ENCODE measurements at regions not wholly inside any gene's neighbourhood (a gene's known extent, or its start where the extent isn't known, plus 50 kb on each side); places are given as distances from the start of the nearest gene placed in this dataset.

DNA sequence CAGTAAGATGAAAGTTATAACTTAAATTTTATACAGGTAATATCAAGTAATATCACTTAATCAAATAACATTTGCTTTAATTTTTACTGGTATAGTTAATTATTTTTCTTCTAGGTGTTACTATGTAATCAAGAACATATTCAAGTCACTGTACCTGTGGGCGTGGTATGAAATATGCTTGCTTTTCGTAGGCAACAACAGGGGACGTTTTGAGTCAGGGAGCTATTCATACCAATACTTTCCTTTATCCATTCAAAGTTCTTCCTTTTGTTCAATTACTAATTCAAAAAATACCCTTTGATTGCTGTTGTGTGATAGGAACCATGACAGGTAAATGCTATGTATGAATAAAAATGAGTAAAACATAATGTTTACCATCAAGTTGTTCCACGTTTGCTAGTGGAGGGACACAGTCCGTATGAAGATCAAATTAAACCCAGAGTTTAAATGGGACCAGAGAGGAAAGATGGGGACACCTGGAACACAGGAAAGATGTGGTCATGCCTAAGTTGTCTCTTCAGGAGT lies 654.0 kb upstream of the KCNMB2 start:
- TF ChIP-seq POLR2A (IDR thresholded peaks at IDR 0.05; ENCODE audit: low read depth) (no peak), POLR2AphosphoS5 (IDR thresholded peaks at IDR 0.05) (no peak), EP300 (IDR thresholded peaks at IDR 0.05) (no peak)
- TF ChIP-seq, protein P1, sequence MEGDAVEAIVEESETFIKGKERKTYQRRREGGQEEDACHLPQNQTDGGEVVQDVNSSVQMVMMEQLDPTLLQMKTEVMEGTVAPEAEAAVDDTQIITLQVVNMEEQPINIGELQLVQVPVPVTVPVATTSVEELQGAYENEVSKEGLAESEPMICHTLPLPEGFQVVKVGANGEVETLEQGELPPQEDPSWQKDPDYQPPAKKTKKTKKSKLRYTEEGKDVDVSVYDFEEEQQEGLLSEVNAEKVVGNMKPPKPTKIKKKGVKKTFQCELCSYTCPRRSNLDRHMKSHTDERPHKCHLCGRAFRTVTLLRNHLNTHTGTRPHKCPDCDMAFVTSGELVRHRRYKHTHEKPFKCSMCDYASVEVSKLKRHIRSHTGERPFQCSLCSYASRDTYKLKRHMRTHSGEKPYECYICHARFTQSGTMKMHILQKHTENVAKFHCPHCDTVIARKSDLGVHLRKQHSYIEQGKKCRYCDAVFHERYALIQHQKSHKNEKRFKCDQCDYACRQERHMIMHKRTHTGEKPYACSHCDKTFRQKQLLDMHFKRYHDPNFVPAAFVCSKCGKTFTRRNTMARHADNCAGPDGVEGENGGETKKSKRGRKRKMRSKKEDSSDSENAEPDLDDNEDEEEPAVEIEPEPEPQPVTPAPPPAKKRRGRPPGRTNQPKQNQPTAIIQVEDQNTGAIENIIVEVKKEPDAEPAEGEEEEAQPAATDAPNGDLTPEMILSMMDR (IDR thresholded peaks at IDR 0.05), result no peak
- H3K4me3 ChIP-seq, result no peak overlapping the region
- no peaks in the 10 kb centered on the region for H3K36me3 ChIP-seq
- no peaks in the 10 kb centered on the region for H3K9me3 ChIP-seq
- H3K27ac ChIP-seq (replicated peaks in 1 of 4), result no peak overlapping the region
- peaks cover 0 to 10% (median 2%) of the 10 kb centered on the region in 4 donors for H3K4me1 ChIP-seq
- H3K27me3 ChIP-seq, result no peaks in the 10 kb centered on the region
- WGBS, result 96% methylated on average over 5 of the region's 5 CpGs
- DNase-seq (ENCODE audit: extremely low spot score), result no peak
- intact Hi-C loops (cut with DNase I), result no loop called here

DNA sequence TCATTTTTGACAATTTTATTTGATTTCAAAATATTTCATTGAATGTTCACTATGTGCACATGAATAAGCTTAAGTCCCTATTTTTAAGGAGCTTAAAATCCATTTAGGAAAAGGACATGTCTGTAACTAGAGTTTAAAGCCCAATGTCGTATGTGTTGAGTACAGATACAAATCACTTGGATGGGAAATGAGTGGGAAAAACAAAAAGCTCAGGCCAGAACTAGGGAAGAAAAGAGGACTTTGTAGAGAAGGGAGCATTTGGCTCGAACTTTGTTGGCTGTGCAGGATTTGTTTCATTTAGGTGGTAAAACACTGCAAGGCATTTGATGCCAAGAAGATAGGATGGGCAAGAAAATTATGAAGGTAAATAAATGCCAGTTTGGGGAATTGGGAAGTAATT lies 653.1 kb upstream of the KCNMB2 start:
- Histone ChIP-seq H3K4me1 (peaks cover 0 to 10% (median 2%) of the 10 kb centered on the region in 4 donors), H3K9me3 (no peaks in the 10 kb centered on the region), H3K4me3 (no peak overlapping the region), H3K27me3 (no peaks in the 10 kb centered on the region), H3K27ac (replicated peaks in 1 of 4) (no peak overlapping the region), H3K36me3 (no peaks in the 10 kb centered on the region)
- DNase-seq (ENCODE audit: extremely low spot score), result no peak
- 88% methylated on average over 2 of the region's 2 CpGs for WGBS
- intact Hi-C loops (cut with DNase I), result no loop called here
- TF ChIP-seq POLR2A (IDR thresholded peaks at IDR 0.05; ENCODE audit: low read depth), result no peak
- TF ChIP-seq, protein P1 (IDR thresholded peaks at IDR 0.05), result no peak

DNA sequence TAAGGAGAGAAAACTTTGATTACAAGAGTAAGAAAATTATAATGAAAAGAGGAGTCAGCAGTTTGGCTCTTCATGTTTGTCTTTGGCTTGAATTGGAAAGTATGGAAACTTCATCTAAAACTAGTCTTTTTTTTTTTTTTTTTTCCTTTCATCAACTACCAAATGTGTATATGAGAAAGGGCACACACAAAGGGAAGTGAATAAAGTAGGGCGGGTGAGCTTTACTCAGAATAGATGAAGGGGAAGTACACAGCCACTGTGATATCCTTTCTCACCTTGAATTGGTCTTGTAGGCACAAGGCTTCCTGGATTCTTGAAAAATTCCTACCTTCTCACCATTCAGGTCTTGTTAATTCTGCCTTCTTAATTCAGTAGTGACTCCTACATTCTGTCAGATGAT lies 652.3 kb upstream of the KCNMB2 start:
- Histone ChIP-seq H3K4me1 (peaks cover 0 to 10% (median 2%) of the 10 kb centered on the region in 4 donors), H3K4me3 (no peak overlapping the region), H3K27me3 (no peaks in the 10 kb centered on the region), H3K27ac (replicated peaks in 1 of 4) (no peak overlapping the region), H3K9me3 (no peaks in the 10 kb centered on the region), H3K36me3 (no peaks in the 10 kb centered on the region)
- 54% methylated on average over 1 of the region's 1 CpG for WGBS
- DNase-seq (ENCODE audit: extremely low spot score), result no peak
- TF ChIP-seq POLR2AphosphoS5 (IDR thresholded peaks at IDR 0.05) (no peak), EP300 (IDR thresholded peaks at IDR 0.05) (no peak), POLR2A (IDR thresholded peaks at IDR 0.05; ENCODE audit: low read depth) (no peak)
- TF ChIP-seq, protein P1 (IDR thresholded peaks at IDR 0.05), result no peak
- intact Hi-C loops (cut with DNase I), result no loop called here

DNA sequence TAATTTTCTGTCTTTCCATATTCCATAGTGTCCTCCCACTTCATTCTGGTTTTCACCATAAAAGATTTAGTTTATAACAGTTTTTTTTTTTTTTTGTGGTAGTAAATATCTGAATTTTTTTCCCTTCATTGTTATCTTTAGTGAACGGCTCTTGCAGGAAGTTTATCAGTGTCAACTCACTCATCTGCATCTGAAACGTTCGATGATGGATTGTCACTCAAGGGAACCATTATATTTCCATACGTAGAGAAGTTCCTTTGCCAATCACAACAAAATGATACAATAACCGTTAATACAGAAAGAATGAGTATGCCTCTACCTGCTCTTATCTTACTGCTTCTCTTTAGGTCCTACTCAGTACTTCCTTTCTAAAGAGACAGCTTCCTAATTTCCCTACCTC lies 651.2 kb upstream of the KCNMB2 start:
- no peak for TF ChIP-seq POLR2A (IDR thresholded peaks at IDR 0.05; ENCODE audit: low read depth)
- TF ChIP-seq, protein P1 (IDR thresholded peaks at IDR 0.05), result no peak

DNA sequence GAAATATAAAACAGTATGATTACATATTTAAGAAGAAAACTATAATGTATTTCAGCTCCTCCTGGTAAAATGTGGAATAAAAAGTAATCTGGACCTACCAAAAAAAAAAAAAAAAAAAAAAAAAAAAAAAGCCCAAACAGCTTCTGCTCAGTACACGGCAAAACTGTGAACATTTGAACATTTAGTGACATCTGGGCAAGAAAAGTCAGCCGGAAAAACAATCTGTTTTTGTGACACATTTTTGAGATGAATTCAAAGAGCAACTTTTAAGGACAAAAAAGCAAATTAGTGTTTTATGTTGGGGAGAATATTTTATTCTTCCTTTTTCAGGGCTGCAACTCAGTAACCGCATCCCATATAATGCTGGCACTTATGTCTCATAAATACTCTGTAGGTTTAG lies 649.7 kb upstream of the KCNMB2 start:
- peaks cover 0 to 10% (median 2%) of the 10 kb centered on the region in 4 donors for H3K4me1 ChIP-seq
- no peak overlapping the region for H3K27ac ChIP-seq (replicated peaks in 1 of 4)
- H3K27me3 ChIP-seq, result no peaks in the 10 kb centered on the region
- no peak overlapping the region for H3K4me3 ChIP-seq
- no peaks in the 10 kb centered on the region for H3K9me3 ChIP-seq
- no peak for DNase-seq (ENCODE audit: extremely low spot score)
- WGBS, result 69% methylated on average over 3 of the region's 3 CpGs
- intact Hi-C loops (cut with DNase I), result no loop called here
- TF ChIP-seq, protein P1 (IDR thresholded peaks at IDR 0.05), result no peak
- no peak for TF ChIP-seq EP300 (IDR thresholded peaks at IDR 0.05)
- no peak for TF ChIP-seq POLR2AphosphoS5 (IDR thresholded peaks at IDR 0.05)
- TF ChIP-seq POLR2A (IDR thresholded peaks at IDR 0.05; ENCODE audit: low read depth), result no peak
- no peaks in the 10 kb centered on the region for H3K36me3 ChIP-seq

More for the DNA sequence above, 651.2 kb upstream of the KCNMB2 start:
- no peaks in the 10 kb centered on the region for H3K27me3 ChIP-seq
- no peaks in the 10 kb centered on the region for H3K36me3 ChIP-seq
- H3K9me3 ChIP-seq, result no peaks in the 10 kb centered on the region
- WGBS, result 83% methylated on average over 5 of the region's 5 CpGs
- H3K4me1 ChIP-seq, result peaks cover 0 to 10% (median 2%) of the 10 kb centered on the region in 4 donors
- H3K4me3 ChIP-seq, result no peak overlapping the region
- intact Hi-C loops (cut with DNase I), result no loop called here
- no peak for DNase-seq (ENCODE audit: extremely low spot score)
- H3K27ac ChIP-seq (replicated peaks in 1 of 4), result no peak overlapping the region
